ENCODE measurements at regions not wholly inside any gene's neighbourhood (a gene's known extent, or its start where the extent isn't known, plus 50 kb on each side); places are given as distances from the start of the nearest gene placed in this dataset.

- POLR2A ChIA-PET, result no interaction called here
- no peak overlapping the region for H3K27ac ChIP-seq (ENCODE audit: extremely low read depth, low read depth, low read length)
- H3K79me2 ChIP-seq (ENCODE audit: control insufficient read depth, insufficient read depth, low read length), result no peaks in the 10 kb centered on the region
- no peaks in the 10 kb centered on the region for H3K9me3 ChIP-seq (replicated peaks; ENCODE audit: control insufficient read depth, insufficient read depth, low read depth, low read length)
- in situ Hi-C loops (cut with MboI), result no loop called here
- no TSS peak for BruUV-seq (replicated peaks)
- WGBS (ENCODE audit: insufficient coverage, low coverage, missing lambda C conversion rate), result 0% methylated on average over 1 of the region's 1 CpG
- no peaks in the 10 kb centered on the region for H3K9me1 ChIP-seq (ENCODE audit: control insufficient read depth, insufficient read depth, low read length)
- H3K27me3 ChIP-seq (ENCODE audit: control insufficient read depth in 2 of 2, insufficient read depth in 2 of 2, low read length in 2 of 2), result no peaks in the 10 kb centered on the region
- no peak overlapping the region for H3K4me2 ChIP-seq (ENCODE audit: insufficient read depth, low read length)
- no peak overlapping the region for H3K4me3 ChIP-seq
- no peaks in the 10 kb centered on the region for H3K36me3 ChIP-seq (ENCODE audit: control insufficient read depth, insufficient read depth, low read length)
- intact Hi-C loops (cut with micrococcal nuclease), result no loop called here
- DNase-seq (ENCODE audit: extremely low read depth in 1 of 4, low spot score in 3 of 4), result no peak
- CTCF ChIA-PET (ENCODE audit: low intra/inter-chr PET ratio), result no interaction called here
- H4K20me1 ChIP-seq (replicated peaks; ENCODE audit: control insufficient read depth, insufficient read depth, low read length), result no peaks in the 10 kb centered on the region
- ATAC-seq, result no peak
- TF ChIP-seq, protein P1, sequence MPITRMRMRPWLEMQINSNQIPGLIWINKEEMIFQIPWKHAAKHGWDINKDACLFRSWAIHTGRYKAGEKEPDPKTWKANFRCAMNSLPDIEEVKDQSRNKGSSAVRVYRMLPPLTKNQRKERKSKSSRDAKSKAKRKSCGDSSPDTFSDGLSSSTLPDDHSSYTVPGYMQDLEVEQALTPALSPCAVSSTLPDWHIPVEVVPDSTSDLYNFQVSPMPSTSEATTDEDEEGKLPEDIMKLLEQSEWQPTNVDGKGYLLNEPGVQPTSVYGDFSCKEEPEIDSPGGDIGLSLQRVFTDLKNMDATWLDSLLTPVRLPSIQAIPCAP (CRISPR knock-in tag; IDR thresholded peaks at IDR 0.05; ENCODE audit: borderline replicate concordance), result no peak
- no peak for FAIRE-seq
- no peaks in the 10 kb centered on the region for H3K4me1 ChIP-seq (replicated peaks in 1 of 2; ENCODE audit: control insufficient read depth in 2 of 2, insufficient read depth in 2 of 2, low read length in 2 of 2)
- no peak overlapping the region for H3K9ac ChIP-seq (ENCODE audit: insufficient read depth in 1 of 2, low read depth in 2 of 2, low read length in 2 of 2)
- no peak overlapping the region for H2AFZ ChIP-seq (ENCODE audit: low read depth, low read length)
These were observed 384.7 kb upstream of the ID4 start for GRCh38 chr6:19452495-19452894.

DNA sequence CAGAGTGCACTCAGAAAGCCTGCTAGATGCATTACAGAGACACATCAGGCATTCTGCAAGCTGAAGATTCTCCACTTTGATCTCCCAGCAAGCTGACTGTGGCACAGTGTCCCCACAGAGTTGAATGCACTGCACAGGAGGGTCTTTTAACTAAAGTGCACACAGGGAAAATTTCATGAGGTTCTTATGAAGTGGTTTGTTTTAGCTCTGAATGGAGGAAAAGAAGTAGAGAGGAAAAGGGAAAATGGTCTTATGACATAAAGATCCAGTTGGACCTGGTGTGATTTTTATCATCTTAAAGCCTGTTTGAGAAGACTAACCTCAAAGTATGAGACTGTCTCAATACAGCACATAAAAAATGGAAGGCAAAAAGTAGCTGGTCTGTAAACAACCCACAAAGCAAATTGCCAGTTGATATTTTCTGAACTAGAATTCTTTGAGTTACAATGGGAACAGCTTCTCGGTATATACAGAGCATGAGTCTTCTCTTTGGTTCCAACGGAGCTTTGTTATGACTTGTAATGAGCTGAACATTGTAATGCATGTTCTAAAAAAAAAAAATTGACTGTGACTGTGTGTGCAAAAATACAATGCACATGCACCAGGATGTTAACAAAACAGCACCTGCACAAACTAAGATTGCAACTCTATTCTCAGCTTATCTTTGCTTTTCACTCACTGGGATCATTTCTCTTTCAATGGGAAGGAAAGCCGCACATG, 383.0 kb upstream of the ID4 start:
- H3K9ac ChIP-seq (ENCODE audit: insufficient read depth in 1 of 2, low read depth in 2 of 2, low read length in 2 of 2), result no peak overlapping the region
- H3K9me1 ChIP-seq (ENCODE audit: control insufficient read depth, insufficient read depth, low read length), result no peaks in the 10 kb centered on the region
- DNase-seq (ENCODE audit: extremely low read depth in 1 of 4, low spot score in 3 of 4) (no peak), FAIRE-seq (no peak), ATAC-seq (no peak)
- in situ Hi-C loops (cut with MboI), result no loop called here
- H4K20me1 ChIP-seq (replicated peaks; ENCODE audit: control insufficient read depth, insufficient read depth, low read length), result no peaks in the 10 kb centered on the region
- no peak overlapping the region for H3K27ac ChIP-seq (ENCODE audit: extremely low read depth, low read depth, low read length)
- H3K4me2 ChIP-seq (ENCODE audit: insufficient read depth, low read length), result no peak overlapping the region
- no peaks in the 10 kb centered on the region for H3K27me3 ChIP-seq (ENCODE audit: control insufficient read depth in 2 of 2, insufficient read depth in 2 of 2, low read length in 2 of 2)
- H3K79me2 ChIP-seq (ENCODE audit: control insufficient read depth, insufficient read depth, low read length), result no peaks in the 10 kb centered on the region
- intact Hi-C loops (cut with micrococcal nuclease), result no loop called here
- H3K4me3 ChIP-seq, result no peak overlapping the region
- H3K36me3 ChIP-seq (ENCODE audit: control insufficient read depth, insufficient read depth, low read length), result no peaks in the 10 kb centered on the region
- POLR2A ChIA-PET, result no interaction called here
- no TSS peak for BruUV-seq (replicated peaks)
- H3K4me1 ChIP-seq (replicated peaks in 1 of 2; ENCODE audit: control insufficient read depth in 2 of 2, insufficient read depth in 2 of 2, low read length in 2 of 2), result no peaks in the 10 kb centered on the region
- no peaks in the 10 kb centered on the region for H3K9me3 ChIP-seq (replicated peaks; ENCODE audit: control insufficient read depth, insufficient read depth, low read depth, low read length)
- CTCF ChIA-PET (ENCODE audit: low intra/inter-chr PET ratio), result no interaction called here
- H2AFZ ChIP-seq (ENCODE audit: low read depth, low read length), result no peak overlapping the region
- WGBS (ENCODE audit: insufficient coverage, low coverage, missing lambda C conversion rate), result 0% methylated on average over 3 of the region's 3 CpGs
- TF ChIP-seq TFE3 (CRISPR knock-in tag; IDR thresholded peaks at IDR 0.05) (no peak), ZNF347 (CRISPR knock-in tag; IDR thresholded peaks at IDR 0.05; ENCODE audit: low read depth) (no peak), GTF2F1 (IDR thresholded peaks at IDR 0.05; ENCODE audit: low read depth, low read length) (no peak), ZFPM2 (CRISPR knock-in tag; IDR thresholded peaks at IDR 0.05) (no peak), CBFB (CRISPR knock-in tag; IDR thresholded peaks at IDR 0.05) (no peak), NCOA1 (IDR thresholded peaks at IDR 0.05; ENCODE audit: low read depth) (no peak)
- TF ChIP-seq, protein P2, sequence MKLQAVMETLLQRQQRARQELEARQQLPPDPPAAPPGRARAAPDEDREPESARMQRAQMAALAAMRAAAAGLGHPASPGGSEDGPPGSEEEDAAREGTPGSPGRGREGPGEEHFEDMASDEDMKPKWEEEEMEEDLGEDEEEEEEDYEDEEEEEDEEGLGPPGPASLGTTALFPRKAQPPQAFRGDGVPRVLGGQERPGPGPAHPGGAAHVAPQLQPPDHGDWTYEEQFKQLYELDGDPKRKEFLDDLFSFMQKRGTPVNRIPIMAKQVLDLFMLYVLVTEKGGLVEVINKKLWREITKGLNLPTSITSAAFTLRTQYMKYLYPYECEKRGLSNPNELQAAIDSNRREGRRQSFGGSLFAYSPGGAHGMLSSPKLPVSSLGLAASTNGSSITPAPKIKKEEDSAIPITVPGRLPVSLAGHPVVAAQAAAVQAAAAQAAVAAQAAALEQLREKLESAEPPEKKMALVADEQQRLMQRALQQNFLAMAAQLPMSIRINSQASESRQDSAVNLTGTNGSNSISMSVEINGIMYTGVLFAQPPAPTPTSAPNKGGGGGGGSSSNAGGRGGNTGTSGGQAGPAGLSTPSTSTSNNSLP (IDR thresholded peaks at IDR 0.05; ENCODE audit: borderline replicate concordance, low read depth, low read length), result no peak
- TF ChIP-seq, protein P3, sequence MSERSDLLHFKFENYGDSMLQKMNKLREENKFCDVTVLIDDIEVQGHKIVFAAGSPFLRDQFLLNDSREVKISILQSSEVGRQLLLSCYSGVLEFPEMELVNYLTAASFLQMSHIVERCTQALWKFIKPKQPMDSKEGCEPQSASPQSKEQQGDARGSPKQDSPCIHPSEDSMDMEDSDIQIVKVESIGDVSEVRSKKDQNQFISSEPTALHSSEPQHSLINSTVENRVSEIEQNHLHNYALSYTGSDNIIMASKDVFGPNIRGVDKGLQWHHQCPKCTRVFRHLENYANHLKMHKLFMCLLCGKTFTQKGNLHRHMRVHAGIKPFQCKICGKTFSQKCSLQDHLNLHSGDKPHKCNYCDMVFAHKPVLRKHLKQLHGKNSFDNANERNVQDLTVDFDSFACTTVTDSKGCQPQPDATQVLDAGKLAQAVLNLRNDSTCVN (CRISPR knock-in tag; IDR thresholded peaks at IDR 0.05), result no peak
